HG03045 (cell line): ENCODE measurements at regions not wholly inside any gene's neighbourhood (a gene's known extent, or its start where the extent isn't known, plus 50 kb on each side); places are given as distances from the start of the nearest gene placed in this dataset.

Experiments used
- ATAC-seq: cut with Tn5 transposase; IDR thresholded peaks from one replicate; pipeline ENCODE4 v1.9.1; 2021; ENCODE audit warnings: mild to moderate bottlenecking, moderate library complexity; ENCODE audit not compliant: unreplicated experiment

DNA sequence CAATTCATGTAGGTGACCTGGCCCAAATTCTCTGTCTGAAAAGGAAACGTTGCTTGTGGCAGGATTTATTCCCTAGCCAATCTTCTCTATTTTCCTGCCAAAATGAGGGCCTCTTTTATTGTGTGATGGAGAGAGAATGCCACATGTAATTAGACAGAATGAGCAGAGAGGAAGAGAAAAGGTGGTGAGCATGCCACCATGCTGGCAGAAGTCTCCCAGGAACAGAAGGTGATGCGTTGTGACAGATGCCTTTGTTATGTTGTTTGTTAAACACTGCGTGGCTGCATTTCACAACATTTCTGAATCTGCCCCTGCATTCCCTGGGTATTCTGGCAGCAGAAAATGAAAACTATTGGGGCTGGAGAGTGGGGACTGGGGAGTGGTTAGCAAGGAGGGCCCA is 577.6 kb downstream of the TLR4 start:
- no peak for ATAC-seq

DNA sequence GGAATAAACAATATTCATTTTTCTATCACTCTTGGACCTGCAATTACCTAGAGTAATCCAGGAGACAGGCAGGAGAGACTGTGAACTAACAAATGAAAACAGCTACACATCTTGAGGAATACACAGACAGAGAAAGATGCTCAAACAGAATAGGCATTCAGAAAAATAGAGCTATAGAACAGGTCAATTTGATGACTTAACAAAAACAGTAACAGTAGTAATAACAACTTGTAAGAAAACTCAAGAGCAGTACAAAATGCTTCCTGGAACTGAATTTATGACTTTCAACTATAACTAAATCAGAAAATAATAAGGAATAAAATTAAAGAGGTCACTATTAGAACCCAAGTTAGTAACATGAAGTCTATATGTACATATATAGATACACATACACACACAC is 579.3 kb downstream of the TLR4 start:
- ATAC-seq, result no peak

GRCh38 chr9:118290116-118290515 is 585.9 kb downstream of the TLR4 start:
- ATAC-seq, result no peak

GRCh38 chr9:118295413-118295812 is 591.2 kb downstream of the TLR4 start:
- no peak for ATAC-seq

DNA sequence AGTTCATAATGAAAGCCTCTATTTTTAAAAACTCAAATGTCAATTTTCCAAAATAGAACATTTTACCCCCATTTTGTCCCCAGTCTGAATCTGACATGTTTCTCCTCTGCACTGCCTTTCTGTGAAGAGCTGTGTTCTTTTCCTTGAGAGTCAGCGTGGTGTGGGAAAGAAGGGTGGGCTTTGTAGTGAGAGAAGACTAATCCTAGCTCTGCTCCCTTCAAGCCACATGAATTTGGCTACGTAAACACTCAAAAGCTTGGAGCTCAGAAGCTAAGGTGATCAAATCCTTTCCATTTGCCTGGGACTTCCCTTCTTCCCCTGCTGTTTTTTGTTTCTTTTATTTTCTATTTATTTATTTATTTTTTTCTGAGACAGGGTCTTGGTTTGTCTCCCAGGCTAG is 598.5 kb downstream of the TLR4 start:
- no peak for ATAC-seq

- ATAC-seq, result no peak
Measured at GRCh38 chr9:118303216-118303615, 599.0 kb downstream of the TLR4 start.

- ATAC-seq, result no peak
Measured at GRCh38 chr9:118305331-118305730, 601.1 kb downstream of the TLR4 start.

- no peak for ATAC-seq
Measured at GRCh38 chr9:118306801-118307200, 602.6 kb downstream of the TLR4 start.

- no peak for ATAC-seq
Measured at GRCh38 chr9:118313965-118314364, 609.8 kb downstream of the TLR4 start.

GRCh38 chr9:118316831-118317343 is 612.7 kb downstream of the TLR4 start:
- ATAC-seq, result no peak

DNA sequence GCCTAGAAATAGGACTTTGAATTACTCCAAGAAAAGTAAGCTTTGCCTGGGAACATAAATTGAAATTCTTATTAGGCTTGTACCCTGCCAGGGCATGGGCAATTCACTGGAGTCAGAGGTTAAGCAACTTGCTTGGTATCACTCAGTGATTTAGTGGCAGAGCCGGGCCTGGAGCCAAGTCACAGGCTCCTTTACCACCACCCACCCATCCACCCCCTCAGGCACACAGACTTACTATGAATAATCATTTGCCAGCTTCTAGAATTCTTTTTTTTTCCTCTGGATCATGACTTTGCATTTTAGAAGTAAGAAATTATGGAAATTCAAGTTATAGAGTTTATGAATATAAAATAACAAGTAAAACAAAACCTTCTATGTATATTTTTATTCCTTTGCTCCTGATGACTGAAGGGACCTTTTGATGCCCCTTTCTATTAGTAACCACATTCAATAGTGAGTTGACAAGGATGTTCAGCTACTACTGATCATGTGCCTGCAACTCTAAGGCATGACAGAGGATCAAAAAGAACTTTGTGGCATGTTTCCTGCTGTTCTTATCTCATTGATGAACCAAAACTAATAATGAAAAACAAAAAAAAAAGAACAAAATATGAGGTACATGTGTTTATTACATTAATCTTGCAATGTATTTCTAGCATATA is 614.7 kb downstream of the TLR4 start:
- ATAC-seq, result no peak

- no peak for ATAC-seq
Measured at GRCh38 chr9:118321788-118322187, 617.6 kb downstream of the TLR4 start.

GRCh38 chr9:118324706-118325105 is 620.5 kb downstream of the TLR4 start:
- ATAC-seq, result no peak

DNA sequence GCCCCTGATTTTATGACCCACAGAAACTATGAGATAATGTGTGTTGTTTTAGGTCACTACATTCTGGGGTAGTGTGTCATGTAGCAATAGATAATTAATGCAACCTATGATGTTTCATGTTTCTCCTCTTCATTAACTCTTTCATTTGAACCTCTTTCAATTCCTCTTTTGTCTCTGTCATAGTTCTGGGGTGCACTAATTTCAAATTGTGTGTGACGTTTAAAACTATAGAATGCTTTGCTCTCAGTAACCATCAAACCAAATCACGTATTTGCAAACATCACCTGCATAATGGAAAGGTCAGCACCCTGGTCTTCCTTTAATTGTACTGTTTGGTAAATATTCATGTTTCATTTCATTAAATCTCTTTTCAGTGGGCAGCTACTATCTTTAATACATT is 621.6 kb downstream of the TLR4 start:
- no peak for ATAC-seq

DNA sequence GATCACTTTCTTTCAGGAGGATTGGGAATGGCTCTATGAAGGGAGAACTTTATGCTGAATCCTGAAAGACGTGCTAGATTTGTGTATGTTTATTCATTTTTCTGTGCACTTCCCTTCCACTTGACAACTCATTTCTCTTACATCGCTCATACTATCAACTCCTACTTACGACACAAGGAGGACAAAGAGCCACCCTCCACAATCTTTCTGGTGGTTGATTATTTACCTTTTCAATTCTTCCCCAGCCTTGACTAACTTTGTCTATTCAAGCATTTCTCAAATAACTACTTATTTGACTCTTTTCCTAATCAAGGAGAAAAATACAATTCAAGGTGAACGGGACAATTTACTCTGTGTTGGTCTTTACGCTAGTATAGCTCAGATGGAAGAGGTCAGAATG is 622.1 kb downstream of the TLR4 start:
- no peak for ATAC-seq

DNA sequence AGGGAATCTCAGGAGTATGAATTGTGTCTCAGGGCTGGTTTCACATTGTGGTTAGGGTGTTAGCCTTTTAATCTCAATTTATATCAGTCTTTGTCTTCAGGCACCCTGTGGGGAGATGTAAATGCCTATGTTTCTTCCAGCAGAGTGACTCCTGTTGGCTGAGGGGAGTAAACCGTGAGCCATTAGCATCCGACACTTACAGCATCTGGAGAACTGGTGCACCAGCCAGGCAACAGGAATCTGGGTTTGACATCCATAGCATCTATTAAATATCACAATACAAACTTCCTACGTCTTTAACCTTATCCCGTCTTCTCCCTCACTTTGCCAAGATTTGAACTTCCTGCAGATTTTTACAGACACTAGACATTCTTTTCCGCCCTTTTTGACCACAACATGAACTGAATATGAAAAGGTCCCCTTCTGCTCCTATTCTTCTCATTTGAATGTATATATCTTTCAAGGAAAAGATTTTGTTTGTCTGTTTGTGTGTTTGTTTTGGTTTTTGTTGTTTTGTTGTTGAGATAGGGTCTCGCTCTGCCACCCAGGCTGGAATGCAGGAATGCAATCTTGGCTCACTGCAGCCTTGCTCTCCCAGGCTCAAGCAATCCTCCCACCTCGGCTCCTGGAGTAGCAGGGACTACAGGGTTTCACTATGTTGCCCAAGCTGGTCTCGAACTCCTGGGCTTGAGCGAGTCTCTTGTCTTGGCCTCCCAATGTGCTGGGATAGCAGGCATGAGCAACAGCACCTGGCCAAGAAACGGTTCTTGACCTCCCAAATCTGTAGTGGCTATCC is 626.2 kb downstream of the TLR4 start:
- no peak for ATAC-seq

- ATAC-seq, result no peak
Measured at GRCh38 chr9:118331622-118332045, 627.4 kb downstream of the TLR4 start.

DNA sequence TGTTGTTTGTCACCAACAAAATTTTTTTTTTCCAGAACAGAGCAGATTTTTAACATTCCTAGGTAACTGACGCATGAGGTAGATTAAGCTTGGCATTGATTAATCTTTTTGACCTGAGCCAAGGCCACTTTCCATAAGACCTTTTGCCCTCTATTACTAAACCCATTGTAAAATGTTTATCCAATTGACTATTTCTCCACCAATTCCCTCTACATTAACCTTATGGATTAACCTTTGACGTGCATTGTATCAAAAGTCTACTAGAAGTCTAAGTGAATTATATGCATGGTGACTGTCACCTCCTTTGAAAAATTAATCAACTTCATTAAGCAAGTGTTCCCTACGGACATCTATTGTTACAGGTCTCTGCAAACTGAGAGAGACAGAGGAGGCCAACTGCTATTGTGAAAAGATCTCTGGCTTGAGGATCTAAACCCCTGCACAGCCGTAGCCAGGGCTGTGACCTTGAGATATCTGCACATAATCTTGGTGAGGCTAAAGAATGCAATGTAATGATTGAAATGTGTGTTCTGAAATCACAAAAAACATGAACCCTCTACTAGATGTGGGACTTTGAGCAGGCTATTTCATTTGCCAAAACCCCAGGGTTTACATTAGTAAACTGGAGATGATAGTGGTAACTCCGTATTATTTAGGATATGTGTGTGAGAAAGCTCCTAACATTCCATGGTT is 632.2 kb downstream of the TLR4 start:
- ATAC-seq, result no peak

DNA sequence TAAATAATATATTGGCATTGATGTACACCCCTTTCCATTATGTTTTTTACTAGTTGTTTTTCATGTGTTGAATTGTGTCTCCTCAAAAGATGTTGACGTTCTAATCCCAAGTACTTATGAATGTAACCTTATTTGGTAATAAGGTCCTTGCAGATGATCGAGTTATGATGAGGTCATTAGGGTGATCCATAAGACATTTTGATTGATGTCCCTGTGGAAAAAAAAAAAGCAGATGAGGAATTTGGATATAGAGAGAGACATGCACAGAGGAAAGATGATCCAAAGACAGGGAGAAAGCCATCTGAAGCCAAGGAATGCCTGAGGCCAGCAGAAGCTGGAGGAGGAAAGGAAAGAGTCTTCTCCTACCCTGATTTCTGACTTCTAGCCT is 632.7 kb downstream of the TLR4 start:
- ATAC-seq, result no peak

DNA sequence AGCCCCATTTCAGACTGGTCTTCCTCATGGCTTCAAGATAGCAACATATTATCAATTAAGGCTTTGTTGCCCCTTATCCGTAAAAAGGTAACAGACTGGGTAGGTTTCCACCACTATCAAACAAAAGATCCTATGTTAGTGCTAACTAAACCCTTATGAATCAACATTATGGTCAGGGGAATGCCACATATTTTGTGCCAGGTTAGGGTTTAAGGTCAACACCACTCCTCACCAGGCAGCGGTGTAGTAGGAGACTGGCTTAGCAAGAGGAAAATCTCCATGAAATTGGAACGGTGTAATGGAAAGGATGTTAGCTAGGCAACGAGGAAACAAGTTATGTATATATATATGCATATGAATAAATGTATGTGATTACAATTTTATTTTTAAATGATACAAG is 655.8 kb downstream of the TLR4 start:
- ATAC-seq, result no peak

DNA sequence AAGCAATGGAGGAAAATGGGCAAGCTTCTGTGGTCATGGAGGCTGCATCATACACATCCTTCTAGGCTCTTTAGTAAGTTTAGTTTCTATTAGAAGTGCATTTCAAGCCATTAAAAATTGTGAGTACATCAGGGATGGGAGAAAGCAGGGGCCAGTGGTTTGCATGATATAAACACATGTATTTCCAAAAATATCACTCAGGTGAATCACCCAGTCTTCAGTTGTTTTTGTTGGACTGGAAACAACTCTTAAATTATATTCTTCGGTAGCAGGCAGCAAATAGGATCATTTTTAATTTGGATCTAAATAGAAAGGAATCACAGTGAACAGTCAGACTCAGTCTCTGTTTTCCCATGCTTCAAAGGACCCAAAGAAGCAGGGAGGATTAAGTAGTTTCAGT is 657.9 kb downstream of the TLR4 start:
- ATAC-seq, result no peak

- no peak for ATAC-seq
Measured at GRCh38 chr9:118362596-118362995, 658.4 kb downstream of the TLR4 start.
